DND-41 (cell line): ENCODE measurements at regions not wholly inside any gene's neighbourhood (a gene's known extent, or its start where the extent isn't known, plus 50 kb on each side); places are given as distances from the start of the nearest gene placed in this dataset.

Source experiments
- EZH2 ChIP-seq: IDR thresholded peaks from 3 replicates; pipeline ENCODE4 v1.6.1; 2012; ENCODE audit warnings: borderline replicate concordance, low read depth, mild to moderate bottlenecking, moderate library complexity, low read length, inconsistent platforms; ENCODE audit not compliant: severe bottlenecking
- TF ChIP-seq, protein P1 (sequence below): IDR thresholded peaks from 2 replicates; pipeline ENCODE4 v1.5.1; 2012; ENCODE audit warnings: borderline replicate concordance, low read length, moderate library complexity, mild to moderate bottlenecking; ENCODE audit not compliant: poor library complexity, severe bottlenecking; ENCODE audit errors: extremely low read depth

DNA sequence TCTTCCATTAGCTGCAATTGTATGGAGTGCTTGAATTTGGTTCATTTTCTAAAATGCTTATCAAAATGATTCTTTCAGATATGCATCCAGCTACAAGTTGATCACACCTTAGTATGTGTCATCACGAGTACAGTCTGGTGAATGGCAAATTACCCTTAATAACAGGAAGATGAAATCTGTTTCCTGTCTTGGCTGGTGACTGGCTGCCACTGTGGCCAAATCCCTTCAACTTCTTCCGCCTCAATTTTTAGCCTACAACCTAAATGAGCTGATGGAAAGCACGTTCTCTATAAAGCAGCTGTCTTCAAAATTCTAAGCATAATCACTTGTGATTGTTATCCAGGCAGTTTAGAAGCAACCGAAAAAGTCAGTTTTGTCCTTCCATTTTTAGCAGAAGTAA, 387.1 kb upstream of the NECTIN3 start:
- no peak for TF ChIP-seq EZH2
- TF ChIP-seq, protein P1, sequence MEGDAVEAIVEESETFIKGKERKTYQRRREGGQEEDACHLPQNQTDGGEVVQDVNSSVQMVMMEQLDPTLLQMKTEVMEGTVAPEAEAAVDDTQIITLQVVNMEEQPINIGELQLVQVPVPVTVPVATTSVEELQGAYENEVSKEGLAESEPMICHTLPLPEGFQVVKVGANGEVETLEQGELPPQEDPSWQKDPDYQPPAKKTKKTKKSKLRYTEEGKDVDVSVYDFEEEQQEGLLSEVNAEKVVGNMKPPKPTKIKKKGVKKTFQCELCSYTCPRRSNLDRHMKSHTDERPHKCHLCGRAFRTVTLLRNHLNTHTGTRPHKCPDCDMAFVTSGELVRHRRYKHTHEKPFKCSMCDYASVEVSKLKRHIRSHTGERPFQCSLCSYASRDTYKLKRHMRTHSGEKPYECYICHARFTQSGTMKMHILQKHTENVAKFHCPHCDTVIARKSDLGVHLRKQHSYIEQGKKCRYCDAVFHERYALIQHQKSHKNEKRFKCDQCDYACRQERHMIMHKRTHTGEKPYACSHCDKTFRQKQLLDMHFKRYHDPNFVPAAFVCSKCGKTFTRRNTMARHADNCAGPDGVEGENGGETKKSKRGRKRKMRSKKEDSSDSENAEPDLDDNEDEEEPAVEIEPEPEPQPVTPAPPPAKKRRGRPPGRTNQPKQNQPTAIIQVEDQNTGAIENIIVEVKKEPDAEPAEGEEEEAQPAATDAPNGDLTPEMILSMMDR = no peak
